Stomach smooth muscle (tissue), 2 donors: ENCODE measurements at regions not wholly inside any gene's neighbourhood (a gene's known extent, or its start where the extent isn't known, plus 50 kb on each side); places are given as distances from the start of the nearest gene placed in this dataset.

Experiments
- H3K27ac ChIP-seq: one replicate; pipeline ENCODE4 v1.7.0; 2013; ENCODE audit warnings: mild to moderate bottlenecking, low read length, inconsistent platforms
- H3K27me3 ChIP-seq, 2 donors: one replicate each; pipeline ENCODE4 v1.7.0; 2013; ENCODE audit warnings: low read length in 2 of 2; ENCODE audit not compliant: insufficient read depth in 2 of 2, control insufficient read depth in 1 of 2
- H3K36me3 ChIP-seq, 2 donors: one replicate each; pipeline ENCODE4 v1.7.0; 2013; ENCODE audit warnings: low read length in 2 of 2; ENCODE audit not compliant: control insufficient read depth in 2 of 2, insufficient read depth in 2 of 2
- H3K4me1 ChIP-seq: one replicate; pipeline ENCODE4 v1.7.0; 2013; ENCODE audit warnings: low read length; ENCODE audit not compliant: control insufficient read depth, insufficient read depth
- H3K4me3 ChIP-seq, 2 donors: one replicate each; pipeline ENCODE4 v1.7.0; 2013; ENCODE audit warnings: low read length in 2 of 2
- H3K9ac ChIP-seq, 2 donors: one replicate each; pipeline ENCODE4 v1.7.0; 2013; ENCODE audit warnings: low read length in 2 of 2, mild to moderate bottlenecking in 1 of 2
- H3K9me3 ChIP-seq, 2 donors: one replicate each; pipeline ENCODE4 v1.7.0; 2013; ENCODE audit warnings: low read length in 2 of 2; ENCODE audit not compliant: control insufficient read depth in 2 of 2
- donor health status: healthy.
- donor health status: Pancreatic carcinoma.

- no peak overlapping the region for H3K9ac ChIP-seq
- no peak overlapping the region for H3K4me3 ChIP-seq
- H3K36me3 ChIP-seq = no peaks in the 10 kb centered on the region
- peaks cover 0 to 2% of the 10 kb centered on the region in 2 donors for H3K9me3 ChIP-seq
- H3K4me1 ChIP-seq = no peaks in the 10 kb centered on the region
- H3K27ac ChIP-seq = no peak overlapping the region
- peaks cover 0 to 2% of the 10 kb centered on the region in 2 donors for H3K27me3 ChIP-seq
These were observed 199.2 kb upstream of the TMC3 start for GRCh38 chr15:81573098-81573746.

- Histone ChIP-seq H3K27ac (no peak overlapping the region), H3K4me3 (no peak overlapping the region), H3K36me3 (no peaks in the 10 kb centered on the region), H3K9ac (no peak overlapping the region), H3K27me3 (peaks cover 0 to 2% of the 10 kb centered on the region in 2 donors), H3K4me1 (no peaks in the 10 kb centered on the region), H3K9me3 (peaks cover 0 to 2% of the 10 kb centered on the region in 2 donors)
These were observed 198.2 kb upstream of the TMC3 start for GRCh38 chr15:81572190-81572589.

- Histone ChIP-seq H3K27ac (no peak overlapping the region), H3K27me3 (peaks cover 0 to 2% of the 10 kb centered on the region in 2 donors), H3K9ac (no peak overlapping the region), H3K4me1 (no peaks in the 10 kb centered on the region), H3K4me3 (no peak overlapping the region), H3K36me3 (no peaks in the 10 kb centered on the region), H3K9me3 (peaks cover 0 to 2% of the 10 kb centered on the region in 2 donors)
These were observed 195.5 kb upstream of the TMC3 start for GRCh38 chr15:81569286-81570080.

GRCh38 chr15:81567924-81568323 is 193.9 kb upstream of the TMC3 start:
- Histone ChIP-seq H3K9me3 (no peaks in the 10 kb centered on the region), H3K4me1 (no peaks in the 10 kb centered on the region), H3K27ac (no peak overlapping the region), H3K27me3 (no peaks in the 10 kb centered on the region), H3K36me3 (no peaks in the 10 kb centered on the region), H3K9ac (no peak overlapping the region), H3K4me3 (no peak overlapping the region)

GRCh38 chr15:81562986-81563385 is 189.0 kb upstream of the TMC3 start:
- no peaks in the 10 kb centered on the region for H3K27me3 ChIP-seq
- H3K9me3 ChIP-seq = peaks cover 0 to 6% of the 10 kb centered on the region in 2 donors

GRCh38 chr15:81560405-81560804 is 186.4 kb upstream of the TMC3 start:
- Histone ChIP-seq H3K4me3 (no peak overlapping the region), H3K27ac (no peak overlapping the region), H3K4me1 (no peaks in the 10 kb centered on the region), H3K36me3 (no peaks in the 10 kb centered on the region), H3K9me3 (peaks cover 0 to 8% of the 10 kb centered on the region in 2 donors), H3K9ac (no peak overlapping the region), H3K27me3 (no peaks in the 10 kb centered on the region)

More at GRCh38 chr15:81562986-81563385, 189.0 kb upstream of the TMC3 start:
- no peaks in the 10 kb centered on the region for H3K36me3 ChIP-seq
- no peak overlapping the region for H3K9ac ChIP-seq
- no peak overlapping the region for H3K4me3 ChIP-seq
- no peaks in the 10 kb centered on the region for H3K4me1 ChIP-seq
- H3K27ac ChIP-seq = no peak overlapping the region

GRCh38 chr15:81558056-81558455 is 184.0 kb upstream of the TMC3 start:
- Histone ChIP-seq H3K4me1 (no peaks in the 10 kb centered on the region), H3K9me3 (peaks cover 0 to 8% of the 10 kb centered on the region in 2 donors), H3K27ac (no peak overlapping the region), H3K36me3 (no peaks in the 10 kb centered on the region), H3K27me3 (no peaks in the 10 kb centered on the region), H3K9ac (no peak overlapping the region), H3K4me3 (no peak overlapping the region)

GRCh38 chr15:81555346-81555745 is 181.3 kb upstream of the TMC3 start:
- H3K4me1 ChIP-seq = no peaks in the 10 kb centered on the region
- peaks cover 0 to 8% of the 10 kb centered on the region in 2 donors for H3K9me3 ChIP-seq
- no peak overlapping the region for H3K4me3 ChIP-seq
- no peak overlapping the region for H3K9ac ChIP-seq
- no peaks in the 10 kb centered on the region for H3K27me3 ChIP-seq
- no peaks in the 10 kb centered on the region for H3K36me3 ChIP-seq
- no peak overlapping the region for H3K27ac ChIP-seq

- Histone ChIP-seq H3K27ac (no peak overlapping the region), H3K9me3 (no peaks in the 10 kb centered on the region), H3K4me1 (peaks cover 3% of the 10 kb centered on the region)
These were observed 174.5 kb upstream of the TMC3 start for GRCh38 chr15:81548365-81549130.

GRCh38 chr15:81547521-81548132 is 173.6 kb upstream of the TMC3 start:
- H3K27me3 ChIP-seq = no peaks in the 10 kb centered on the region
- no peaks in the 10 kb centered on the region for H3K9me3 ChIP-seq
- H3K27ac ChIP-seq = no peak overlapping the region
- H3K9ac ChIP-seq = no peak overlapping the region
- H3K4me3 ChIP-seq = no peak overlapping the region
- no peaks in the 10 kb centered on the region for H3K36me3 ChIP-seq
- peaks cover 3% of the 10 kb centered on the region for H3K4me1 ChIP-seq

More at GRCh38 chr15:81548365-81549130, 174.5 kb upstream of the TMC3 start:
- Histone ChIP-seq H3K27me3 (no peaks in the 10 kb centered on the region), H3K4me3 (no peak overlapping the region), H3K36me3 (no peaks in the 10 kb centered on the region), H3K9ac (no peak overlapping the region)
